ENCODE measurements at regions not wholly inside any gene's neighbourhood (a gene's known extent, or its start where the extent isn't known, plus 50 kb on each side); places are given as distances from the start of the nearest gene placed in this dataset.

GRCh38 chr12:93122569-93123091, 193.5 kb upstream of the EEA1 start:
- no peak for TF ChIP-seq GATA3 (IDR thresholded peaks at IDR 0.05; ENCODE audit: low read depth, low read length)
- TF ChIP-seq GATA2 (IDR thresholded peaks at IDR 0.05; ENCODE audit: low read depth, low read length) = no peak

Data from SH-SY5Y (cell line).